ENCODE measurements at regions not wholly inside any gene's neighbourhood (a gene's known extent, or its start where the extent isn't known, plus 50 kb on each side); places are given as distances from the start of the nearest gene placed in this dataset.

DNA sequence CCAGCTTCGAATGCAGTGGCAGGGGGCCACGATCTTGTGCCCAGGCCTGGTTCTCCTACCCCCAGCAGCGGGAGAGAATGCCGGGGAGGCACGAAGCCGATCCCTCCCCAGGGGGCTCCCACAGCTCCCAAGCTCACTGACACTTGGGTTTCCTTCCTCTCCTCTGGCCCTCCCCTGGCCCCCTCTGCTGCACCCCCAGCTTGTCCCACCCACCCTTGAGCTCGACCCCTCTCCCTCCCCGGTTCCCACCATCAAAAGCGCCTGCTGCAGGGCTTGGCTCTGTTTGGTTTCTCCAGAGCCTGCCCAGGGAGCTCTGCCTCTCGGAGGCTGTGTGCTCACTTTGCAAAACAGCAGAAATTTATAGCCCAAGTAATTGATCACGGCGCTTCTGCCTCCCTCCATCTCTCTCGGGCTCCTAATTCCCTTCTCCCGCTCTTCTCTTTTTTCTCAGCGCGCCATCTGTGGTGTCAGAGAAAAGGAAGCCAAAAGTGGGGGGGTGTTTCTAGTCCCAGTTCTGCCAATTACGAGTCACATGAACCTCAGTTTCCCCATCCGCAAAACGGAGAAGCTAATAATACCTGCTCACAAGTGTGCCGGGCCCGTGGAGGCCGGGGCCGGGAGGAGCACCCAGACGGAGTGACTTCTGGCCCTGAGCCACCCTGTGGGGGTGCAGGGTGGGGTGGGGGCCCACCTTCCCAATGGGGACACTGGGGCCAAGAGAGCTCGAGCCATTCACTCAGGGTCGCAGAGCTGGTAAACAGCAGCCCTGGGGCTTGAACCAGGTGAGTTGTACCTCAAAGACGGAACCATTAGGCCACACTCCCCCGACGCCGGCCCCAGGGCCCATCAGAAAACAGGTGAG is 141.2 kb upstream of the IER5L start:
- peak; percentile 23 for DNase-seq

DNA sequence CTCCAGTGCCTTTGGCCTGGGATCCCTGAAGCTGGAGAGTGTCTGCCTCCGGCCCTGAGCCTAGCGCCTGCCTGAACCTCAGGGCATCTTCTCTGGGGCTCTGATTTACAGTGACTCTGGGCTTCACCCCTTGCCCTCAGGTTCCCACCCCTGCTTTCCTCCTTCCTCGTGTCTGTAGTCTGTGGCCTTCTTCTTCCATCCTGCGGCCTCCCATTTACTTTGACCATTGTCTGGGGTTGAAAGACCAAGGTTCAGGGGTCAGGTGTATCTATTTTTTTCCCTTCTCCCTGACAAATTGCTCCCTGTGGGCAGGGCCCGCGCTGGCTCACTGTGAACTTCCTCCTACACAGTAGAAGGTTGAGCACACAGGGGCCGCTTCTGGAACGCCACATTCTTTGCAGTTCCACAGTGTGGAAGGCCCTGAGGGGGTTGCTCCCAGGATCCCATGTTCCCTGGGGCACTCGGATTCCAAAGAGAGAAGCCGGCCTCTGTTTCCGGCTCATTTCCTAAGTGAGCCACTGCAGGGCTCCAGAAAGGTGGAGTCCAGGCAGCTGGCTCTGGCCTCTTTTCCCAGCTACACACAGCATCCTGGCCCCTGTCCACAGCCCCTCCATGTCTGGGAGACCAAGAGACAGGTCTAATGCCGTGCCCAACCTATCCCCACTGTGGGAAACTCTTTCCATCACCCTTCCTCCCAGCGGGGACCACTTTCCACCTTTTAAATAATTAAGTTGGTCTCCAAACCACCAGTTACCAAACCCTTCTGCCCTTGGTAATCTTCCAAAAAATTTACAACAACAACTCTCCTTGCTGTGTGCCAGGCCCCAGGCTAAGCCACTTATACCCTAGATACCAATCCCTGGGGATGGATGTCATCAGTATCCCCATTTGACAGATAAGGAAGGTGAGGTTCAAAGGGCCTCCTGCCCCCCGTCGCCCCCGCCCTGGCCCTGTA is 140.3 kb upstream of the IER5L start:
- Histone ChIP-seq H3K27me3 (no peaks in the 10 kb centered on the region), H3K4me1 (peaks cover 6% of the 10 kb centered on the region), H3K36me3 (no peaks in the 10 kb centered on the region), H3K27ac (peak overlapping the region; percentile 0), H3K9ac (ENCODE audit: low read depth in 2 of 2, low read length in 2 of 2) (no peak overlapping the region), H3K9me3 (no peaks in the 10 kb centered on the region), H3K4me3 (no peak overlapping the region)
- TF ChIP-seq, protein P1, sequence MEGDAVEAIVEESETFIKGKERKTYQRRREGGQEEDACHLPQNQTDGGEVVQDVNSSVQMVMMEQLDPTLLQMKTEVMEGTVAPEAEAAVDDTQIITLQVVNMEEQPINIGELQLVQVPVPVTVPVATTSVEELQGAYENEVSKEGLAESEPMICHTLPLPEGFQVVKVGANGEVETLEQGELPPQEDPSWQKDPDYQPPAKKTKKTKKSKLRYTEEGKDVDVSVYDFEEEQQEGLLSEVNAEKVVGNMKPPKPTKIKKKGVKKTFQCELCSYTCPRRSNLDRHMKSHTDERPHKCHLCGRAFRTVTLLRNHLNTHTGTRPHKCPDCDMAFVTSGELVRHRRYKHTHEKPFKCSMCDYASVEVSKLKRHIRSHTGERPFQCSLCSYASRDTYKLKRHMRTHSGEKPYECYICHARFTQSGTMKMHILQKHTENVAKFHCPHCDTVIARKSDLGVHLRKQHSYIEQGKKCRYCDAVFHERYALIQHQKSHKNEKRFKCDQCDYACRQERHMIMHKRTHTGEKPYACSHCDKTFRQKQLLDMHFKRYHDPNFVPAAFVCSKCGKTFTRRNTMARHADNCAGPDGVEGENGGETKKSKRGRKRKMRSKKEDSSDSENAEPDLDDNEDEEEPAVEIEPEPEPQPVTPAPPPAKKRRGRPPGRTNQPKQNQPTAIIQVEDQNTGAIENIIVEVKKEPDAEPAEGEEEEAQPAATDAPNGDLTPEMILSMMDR (IDR thresholded peaks at IDR 0.05), result no peak
- DNase-seq, result peak; percentile 21
- intact Hi-C loops (cut with DNase I), result no loop called here

More for the DNA sequence above, 141.2 kb upstream of the IER5L start:
- no peaks in the 10 kb centered on the region for H3K36me3 ChIP-seq
- no peaks in the 10 kb centered on the region for H3K27me3 ChIP-seq
- no peak overlapping the region for H3K4me3 ChIP-seq
- intact Hi-C loops (cut with DNase I), result no loop called here
- TF ChIP-seq, protein P1 (IDR thresholded peaks at IDR 0.05), result no peak
- no peaks in the 10 kb centered on the region for H3K9me3 ChIP-seq
- peaks cover 6% of the 10 kb centered on the region for H3K4me1 ChIP-seq
- no peak overlapping the region for H3K27ac ChIP-seq
- H3K9ac ChIP-seq (ENCODE audit: low read depth in 2 of 2, low read length in 2 of 2), result no peak overlapping the region

DNA sequence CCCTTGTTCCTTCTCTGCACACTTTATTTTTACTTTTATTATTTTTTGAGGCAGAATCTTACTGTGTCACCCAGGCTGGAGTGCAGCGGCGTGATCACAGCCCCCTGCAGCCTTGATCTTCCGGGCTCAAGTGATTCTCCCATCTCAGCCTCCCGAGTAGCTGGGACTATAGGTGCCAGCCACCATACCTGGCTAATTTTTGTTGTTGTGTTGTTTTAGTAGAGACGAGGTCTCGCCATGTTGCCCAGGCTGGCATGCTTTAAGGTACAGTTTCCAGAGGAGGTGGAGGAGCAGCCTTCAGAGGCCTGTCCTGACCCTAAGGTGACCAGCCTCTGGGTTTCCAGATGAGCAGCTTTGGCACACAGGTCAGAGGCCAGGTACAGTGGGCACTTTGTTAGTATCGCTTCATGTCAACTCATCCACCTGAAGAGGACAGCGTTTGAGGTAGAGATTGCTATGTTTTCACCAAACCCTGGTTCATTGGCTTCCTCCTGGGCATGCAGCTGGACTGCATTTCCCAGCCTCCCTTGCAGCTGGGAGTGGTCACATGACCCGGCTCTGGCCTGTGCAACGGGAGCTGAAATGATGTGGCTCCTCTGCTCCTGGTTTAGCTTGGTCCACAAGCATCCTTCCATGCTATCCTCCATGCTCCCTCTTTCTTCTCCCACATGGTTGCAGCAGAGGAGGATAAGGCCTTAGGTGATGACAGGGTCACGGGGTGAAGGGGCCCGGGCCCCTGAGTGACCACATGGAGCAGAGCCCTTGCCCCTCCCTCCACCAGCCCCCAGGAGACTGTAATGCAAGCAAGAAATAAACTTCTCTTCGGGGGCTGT is 139.3 kb upstream of the IER5L start:
- H3K4me1 ChIP-seq, result peaks cover 6% of the 10 kb centered on the region
- DNase-seq, result no peak
- intact Hi-C loops (cut with DNase I), result no loop called here
- H3K9me3 ChIP-seq, result no peaks in the 10 kb centered on the region
- no peaks in the 10 kb centered on the region for H3K27me3 ChIP-seq
- H3K9ac ChIP-seq (ENCODE audit: low read depth in 2 of 2, low read length in 2 of 2), result no peak overlapping the region
- H3K27ac ChIP-seq, result no peak overlapping the region
- TF ChIP-seq, protein P1 (IDR thresholded peaks at IDR 0.05), result no peak
- no peak overlapping the region for H3K4me3 ChIP-seq
- H3K36me3 ChIP-seq, result no peaks in the 10 kb centered on the region

DNA sequence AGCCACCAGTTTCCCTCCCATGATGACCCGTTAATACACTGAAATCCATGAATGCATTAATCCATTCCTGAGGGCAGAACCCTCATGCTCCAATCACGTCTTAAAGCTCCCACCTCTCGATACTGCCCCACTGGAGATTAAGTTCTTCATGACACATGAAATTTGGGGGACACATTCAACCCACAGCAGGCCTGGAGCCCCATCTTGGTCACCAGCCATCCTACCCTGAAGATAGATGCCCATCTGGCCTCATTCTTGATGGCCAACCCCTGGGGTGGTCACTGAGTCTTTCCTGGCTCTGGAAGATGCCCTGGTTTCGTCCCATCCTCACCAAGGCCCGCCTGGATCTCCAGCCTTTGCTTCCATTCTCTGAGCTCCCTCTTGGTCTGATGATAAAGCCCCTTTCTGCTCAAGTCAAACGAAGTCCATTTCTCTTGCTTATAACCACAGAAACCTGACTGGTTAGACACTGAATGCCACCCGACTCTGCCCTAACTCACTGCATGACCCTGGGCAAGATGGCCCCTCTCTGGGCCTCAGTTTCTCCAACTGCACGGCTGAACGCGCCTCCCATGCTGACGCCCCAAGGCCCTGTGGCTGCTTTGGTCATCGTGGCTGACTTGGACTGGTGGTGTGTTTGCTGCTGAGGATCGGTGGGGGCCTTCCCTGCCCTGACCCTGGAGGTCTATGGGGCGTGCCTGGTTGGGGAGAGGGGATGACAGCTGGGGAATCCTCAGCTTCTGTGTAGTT is 138.4 kb upstream of the IER5L start:
- TF ChIP-seq, protein P1 (IDR thresholded peaks at IDR 0.05), result no peak
- intact Hi-C loops (cut with DNase I), result no loop called here
- Histone ChIP-seq H3K4me1 (peaks cover 6% of the 10 kb centered on the region), H3K9ac (ENCODE audit: low read depth in 2 of 2, low read length in 2 of 2) (no peak overlapping the region), H3K4me3 (no peak overlapping the region), H3K27me3 (no peaks in the 10 kb centered on the region), H3K27ac (peak overlapping the region; percentile 66), H3K36me3 (no peaks in the 10 kb centered on the region), H3K9me3 (no peaks in the 10 kb centered on the region)
- no peak for DNase-seq

Measured in colonic mucosa (tissue), 4 donors.